ENCODE measurements at regions not wholly inside any gene's neighbourhood (a gene's known extent, or its start where the extent isn't known, plus 50 kb on each side); places are given as distances from the start of the nearest gene placed in this dataset.

DNA sequence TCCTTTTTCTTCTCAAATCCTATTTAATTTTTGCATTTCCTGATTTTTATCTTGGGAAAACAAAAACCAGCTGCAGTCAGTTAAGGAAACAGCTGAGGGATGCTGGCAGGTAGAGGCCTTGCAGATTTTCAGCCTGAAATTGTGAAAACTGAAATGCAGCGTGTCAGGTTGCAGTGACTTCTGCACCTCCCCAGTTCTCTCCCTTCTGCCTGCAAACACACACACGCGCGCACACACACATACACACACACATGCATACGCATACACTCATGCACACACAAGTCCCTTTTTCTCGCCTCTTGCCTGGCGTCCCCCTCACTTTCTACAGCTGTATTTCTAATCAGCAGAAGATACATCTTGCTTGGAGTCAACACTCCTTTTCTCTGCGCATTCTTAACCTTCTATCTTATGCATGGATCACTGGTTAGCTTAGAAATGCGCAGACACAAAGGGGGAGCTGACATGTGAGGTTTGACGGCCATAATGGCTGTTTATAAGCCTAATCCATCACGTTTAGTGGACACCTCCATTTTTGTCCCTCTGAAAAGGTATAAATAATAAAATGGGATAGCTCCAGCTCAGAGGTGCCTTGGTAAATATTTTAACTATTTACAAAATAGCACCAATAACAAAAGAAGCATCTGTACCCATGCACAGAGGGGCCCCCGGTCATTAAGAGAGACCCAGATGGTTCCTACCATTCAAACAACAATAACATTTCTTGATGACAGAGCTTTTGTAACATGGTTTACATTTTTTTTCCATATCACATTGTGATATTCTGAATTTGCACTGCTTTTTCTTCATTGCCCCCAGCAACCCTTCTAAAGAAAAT is 392.1 kb upstream of the SALL1 start:
- Histone ChIP-seq H3K4me1 (ENCODE audit: control insufficient read depth in 1 of 2, insufficient read depth in 2 of 2, low read length in 2 of 2) (no peaks in the 10 kb centered on the region), H3K9me2 (ENCODE audit: insufficient read depth) (no peaks in the 10 kb centered on the region), H2AFZ (ENCODE audit: low read depth, low read length, poor library complexity, severe bottlenecking) (no peak overlapping the region), H3K4me2 (ENCODE audit: low read length) (no peak overlapping the region), H3K27me3 (ENCODE audit: insufficient read depth, low read length) (no peaks in the 10 kb centered on the region), H3K4me3 (replicated peaks in 1 of 2; ENCODE audit: low read depth in 1 of 2, low read length in 2 of 2) (no peak overlapping the region), H3K27ac (ENCODE audit: low read depth, low read length) (no peak overlapping the region), H3K36me3 (ENCODE audit: control insufficient read depth in 1 of 2, insufficient read depth in 2 of 2, low read length in 2 of 2) (no peaks in the 10 kb centered on the region), H3K9ac (ENCODE audit: low read length) (no peak overlapping the region), H4K20me1 (ENCODE audit: insufficient read depth) (no peaks in the 10 kb centered on the region), H3K79me2 (ENCODE audit: insufficient read depth, low read length) (no peaks in the 10 kb centered on the region), H3K9me3 (ENCODE audit: control insufficient read depth in 1 of 2, insufficient read depth in 1 of 2, low read depth in 1 of 2, low read length in 2 of 2) (peaks cover 5 to 13% of the 10 kb centered on the region in 2 experiments; a peak in 2 of 4 replicates)
- ChIA-PET RAD21 (ENCODE audit: low non-redundant PET in 1 of 2, low total read pairs in 2 of 2, uncharacterized antibody in 2 of 2, unreplicated experiment in 2 of 2) (no interaction called here), POLR2A (no interaction called here), CTCF (no interaction called here)
- intact Hi-C loops (cut with micrococcal nuclease) = no loop called here
- TF ChIP-seq YY1 (IDR thresholded peaks at IDR 0.05; ENCODE audit: extremely low read depth, insufficient replicate concordance, low read depth, low read length) (no peak), EZH2 (IDR thresholded peaks at IDR 0.05) (no peak), TCF7L2 (IDR thresholded peaks at IDR 0.05; ENCODE audit: borderline replicate concordance, extremely low read depth, insufficient read depth, insufficient read length) (no peak), SP1 (IDR thresholded peaks at IDR 0.05; ENCODE audit: low read depth) (no peak), FOSL1 (IDR thresholded peaks at IDR 0.05; ENCODE audit: low read depth) (no peak), JUND (IDR thresholded peaks at IDR 0.05) (no peak), CEBPB (IDR thresholded peaks at IDR 0.05; ENCODE audit: low read depth) (no peak), ZFX (IDR thresholded peaks at IDR 0.05) (no peak)
- TF ChIP-seq, protein P1, sequence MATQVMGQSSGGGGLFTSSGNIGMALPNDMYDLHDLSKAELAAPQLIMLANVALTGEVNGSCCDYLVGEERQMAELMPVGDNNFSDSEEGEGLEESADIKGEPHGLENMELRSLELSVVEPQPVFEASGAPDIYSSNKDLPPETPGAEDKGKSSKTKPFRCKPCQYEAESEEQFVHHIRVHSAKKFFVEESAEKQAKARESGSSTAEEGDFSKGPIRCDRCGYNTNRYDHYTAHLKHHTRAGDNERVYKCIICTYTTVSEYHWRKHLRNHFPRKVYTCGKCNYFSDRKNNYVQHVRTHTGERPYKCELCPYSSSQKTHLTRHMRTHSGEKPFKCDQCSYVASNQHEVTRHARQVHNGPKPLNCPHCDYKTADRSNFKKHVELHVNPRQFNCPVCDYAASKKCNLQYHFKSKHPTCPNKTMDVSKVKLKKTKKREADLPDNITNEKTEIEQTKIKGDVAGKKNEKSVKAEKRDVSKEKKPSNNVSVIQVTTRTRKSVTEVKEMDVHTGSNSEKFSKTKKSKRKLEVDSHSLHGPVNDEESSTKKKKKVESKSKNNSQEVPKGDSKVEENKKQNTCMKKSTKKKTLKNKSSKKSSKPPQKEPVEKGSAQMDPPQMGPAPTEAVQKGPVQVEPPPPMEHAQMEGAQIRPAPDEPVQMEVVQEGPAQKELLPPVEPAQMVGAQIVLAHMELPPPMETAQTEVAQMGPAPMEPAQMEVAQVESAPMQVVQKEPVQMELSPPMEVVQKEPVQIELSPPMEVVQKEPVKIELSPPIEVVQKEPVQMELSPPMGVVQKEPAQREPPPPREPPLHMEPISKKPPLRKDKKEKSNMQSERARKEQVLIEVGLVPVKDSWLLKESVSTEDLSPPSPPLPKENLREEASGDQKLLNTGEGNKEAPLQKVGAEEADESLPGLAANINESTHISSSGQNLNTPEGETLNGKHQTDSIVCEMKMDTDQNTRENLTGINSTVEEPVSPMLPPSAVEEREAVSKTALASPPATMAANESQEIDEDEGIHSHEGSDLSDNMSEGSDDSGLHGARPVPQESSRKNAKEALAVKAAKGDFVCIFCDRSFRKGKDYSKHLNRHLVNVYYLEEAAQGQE (IDR thresholded peaks at IDR 0.05; ENCODE audit: low read depth) = no peak
- TF ChIP-seq, protein P2, sequence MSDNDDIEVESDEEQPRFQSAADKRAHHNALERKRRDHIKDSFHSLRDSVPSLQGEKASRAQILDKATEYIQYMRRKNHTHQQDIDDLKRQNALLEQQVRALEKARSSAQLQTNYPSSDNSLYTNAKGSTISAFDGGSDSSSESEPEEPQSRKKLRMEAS (IDR thresholded peaks at IDR 0.05) = no peak
- BruUV-seq (replicated peaks) = no TSS peak
- ATAC-seq (no peak), DNase-seq (ENCODE audit: low read depth, low spot score) (no peak)
